D721Med (cell line): ENCODE measurements at regions not wholly inside any gene's neighbourhood (a gene's known extent, or its start where the extent isn't known, plus 50 kb on each side); places are given as distances from the start of the nearest gene placed in this dataset.
"Not testable (repeated sequence)": the region's sequence is repeated elsewhere in the genome, so short reads cannot be mapped to it uniquely, and the experiment has no call there.

ENCODE experiments used
- DNase-seq: peaks from one replicate; pipeline ENCODE4 v3.0.0; 2011; ENCODE audit warnings: low spot score; ENCODE audit not compliant: insufficient read length
- FAIRE-seq: peaks from 2 replicates; lab custom pipeline; 2011; peaks lifted over from hg19 to GRCh38; lab: Jason Lieb, UNC
- CTCF ChIP-seq: IDR thresholded peaks from 2 replicates; pipeline ENCODE4 v1.5.1; 2012; ENCODE audit warnings: mild to moderate bottlenecking, control low read depth; ENCODE audit not compliant: insufficient read depth; ENCODE audit errors: missing control alignments

GRCh38 chr4:14165222-14165920 is 537.8 kb upstream of the BOD1L1 start:
- FAIRE-seq (no peak), DNase-seq (no peak)
- TF ChIP-seq CTCF: no peak

- DNase-seq (no peak), FAIRE-seq (no peak)
- TF ChIP-seq CTCF: no peak
Observed at GRCh38 chr4:14167876-14168510, 540.5 kb upstream of the BOD1L1 start.

- FAIRE-seq (no peak), DNase-seq (no peak)
- no peak for TF ChIP-seq CTCF
Observed at GRCh38 chr4:14168919-14169318, 541.4 kb upstream of the BOD1L1 start.

GRCh38 chr4:14169460-14169859 is 541.9 kb upstream of the BOD1L1 start:
- FAIRE-seq: no peak
- DNase-seq: no peak
- no peak for TF ChIP-seq CTCF

- DNase-seq, FAIRE-seq: not testable (repeated sequence)
Observed at GRCh38 chr4:14169940-14170339, 542.4 kb upstream of the BOD1L1 start.

GRCh38 chr4:14176613-14177012 is 549.1 kb upstream of the BOD1L1 start:
- DNase-seq: no peak
- FAIRE-seq: no peak

GRCh38 chr4:14177987-14178386 is 550.5 kb upstream of the BOD1L1 start:
- no peak for DNase-seq
- no peak for TF ChIP-seq CTCF
- FAIRE-seq: no peak

More at GRCh38 chr4:14176613-14177012, 549.1 kb upstream of the BOD1L1 start:
- TF ChIP-seq CTCF: no peak
